22Rv1 (cell line): ENCODE measurements at regions not wholly inside any gene's neighbourhood (a gene's known extent, or its start where the extent isn't known, plus 50 kb on each side); places are given as distances from the start of the nearest gene placed in this dataset.

Experiments
- H3K27ac ChIP-seq: fragments of 450-650 bp; 2 replicates; pipeline ENCODE4 v1.5.1; 2017
- ZFX ChIP-seq: fragments of 450-650 bp; IDR thresholded peaks from 2 replicates; pipeline ENCODE4 v1.6.1; 2017; ENCODE audit warnings: antibody characterized with exemption, borderline replicate concordance
- TF ChIP-seq, protein P1 (sequence below): fragments of 450-650 bp; IDR thresholded peaks from 2 replicates; pipeline ENCODE4 v1.5.1; 2017; ENCODE audit warnings: mild to moderate bottlenecking

DNA sequence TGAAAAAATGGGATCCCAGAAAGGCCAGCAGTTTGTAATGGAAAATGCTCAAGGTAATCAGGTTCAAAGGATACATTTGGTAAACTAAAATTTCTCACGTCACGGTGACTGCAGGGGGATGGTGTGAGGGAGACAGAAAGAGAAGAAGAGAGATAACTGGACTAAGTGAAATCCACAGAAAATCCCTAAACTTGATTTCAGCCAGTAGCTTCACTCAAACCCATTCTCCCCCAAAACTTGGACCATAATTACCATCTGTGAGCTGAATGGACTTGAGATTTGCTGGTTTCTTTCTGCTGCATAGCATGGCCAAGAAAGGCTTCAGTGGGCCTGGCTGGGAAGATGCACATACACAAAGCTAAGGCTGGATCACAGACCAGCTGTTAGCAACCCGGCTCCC is 155.4 kb upstream of the LMO4 start:
- no peak overlapping the region for H3K27ac ChIP-seq
- TF ChIP-seq ZFX: no peak
- TF ChIP-seq, protein P1, sequence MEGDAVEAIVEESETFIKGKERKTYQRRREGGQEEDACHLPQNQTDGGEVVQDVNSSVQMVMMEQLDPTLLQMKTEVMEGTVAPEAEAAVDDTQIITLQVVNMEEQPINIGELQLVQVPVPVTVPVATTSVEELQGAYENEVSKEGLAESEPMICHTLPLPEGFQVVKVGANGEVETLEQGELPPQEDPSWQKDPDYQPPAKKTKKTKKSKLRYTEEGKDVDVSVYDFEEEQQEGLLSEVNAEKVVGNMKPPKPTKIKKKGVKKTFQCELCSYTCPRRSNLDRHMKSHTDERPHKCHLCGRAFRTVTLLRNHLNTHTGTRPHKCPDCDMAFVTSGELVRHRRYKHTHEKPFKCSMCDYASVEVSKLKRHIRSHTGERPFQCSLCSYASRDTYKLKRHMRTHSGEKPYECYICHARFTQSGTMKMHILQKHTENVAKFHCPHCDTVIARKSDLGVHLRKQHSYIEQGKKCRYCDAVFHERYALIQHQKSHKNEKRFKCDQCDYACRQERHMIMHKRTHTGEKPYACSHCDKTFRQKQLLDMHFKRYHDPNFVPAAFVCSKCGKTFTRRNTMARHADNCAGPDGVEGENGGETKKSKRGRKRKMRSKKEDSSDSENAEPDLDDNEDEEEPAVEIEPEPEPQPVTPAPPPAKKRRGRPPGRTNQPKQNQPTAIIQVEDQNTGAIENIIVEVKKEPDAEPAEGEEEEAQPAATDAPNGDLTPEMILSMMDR: no peak

DNA sequence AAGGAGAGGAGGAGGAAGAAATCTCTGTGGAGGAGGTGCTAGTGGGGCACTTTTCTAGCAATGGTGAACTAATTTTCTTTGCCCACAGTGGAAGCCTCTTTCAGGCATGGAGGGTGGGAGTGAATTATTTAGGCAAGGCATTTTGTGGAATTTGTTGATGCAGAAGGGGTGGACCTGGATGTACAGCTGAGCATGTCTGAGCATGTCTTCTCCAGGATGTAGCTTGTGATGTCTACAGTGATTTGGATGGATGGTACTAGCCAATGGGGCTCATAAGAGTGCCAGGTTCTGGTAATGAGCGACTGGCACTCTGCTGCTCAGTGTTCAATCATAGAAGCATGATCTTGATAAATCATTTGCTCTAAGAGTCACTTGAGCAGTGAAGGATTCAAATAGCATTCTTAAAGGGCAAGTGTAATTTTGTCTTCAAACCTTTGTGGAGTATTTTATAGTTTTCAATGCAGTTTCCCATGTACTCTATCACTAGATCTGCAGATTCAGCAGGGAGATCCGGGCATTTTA is 153.9 kb upstream of the LMO4 start:
- no peak overlapping the region for H3K27ac ChIP-seq
- no peak for TF ChIP-seq ZFX
- TF ChIP-seq, protein P1: no peak

DNA sequence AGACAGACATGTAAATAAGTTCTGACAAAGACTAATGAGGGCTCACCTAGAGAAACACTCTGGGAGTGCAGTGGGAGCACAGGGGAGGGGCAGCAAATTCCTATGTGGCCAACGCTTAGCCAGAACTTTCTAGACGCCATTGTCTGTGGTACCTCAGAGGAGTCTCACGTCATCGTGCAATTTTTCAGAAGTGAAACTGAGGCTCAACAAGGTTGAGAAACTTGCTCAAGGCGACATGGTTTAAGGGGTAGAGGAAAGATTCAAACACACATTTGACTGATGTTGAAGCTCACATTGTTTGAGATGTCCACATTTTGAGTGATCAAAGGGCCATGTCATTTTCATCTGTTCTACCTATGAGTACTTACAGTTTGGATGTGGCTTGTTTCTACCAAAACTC is 152.6 kb upstream of the LMO4 start:
- TF ChIP-seq, protein P1: no peak
- TF ChIP-seq ZFX: no peak
- no peak overlapping the region for H3K27ac ChIP-seq

DNA sequence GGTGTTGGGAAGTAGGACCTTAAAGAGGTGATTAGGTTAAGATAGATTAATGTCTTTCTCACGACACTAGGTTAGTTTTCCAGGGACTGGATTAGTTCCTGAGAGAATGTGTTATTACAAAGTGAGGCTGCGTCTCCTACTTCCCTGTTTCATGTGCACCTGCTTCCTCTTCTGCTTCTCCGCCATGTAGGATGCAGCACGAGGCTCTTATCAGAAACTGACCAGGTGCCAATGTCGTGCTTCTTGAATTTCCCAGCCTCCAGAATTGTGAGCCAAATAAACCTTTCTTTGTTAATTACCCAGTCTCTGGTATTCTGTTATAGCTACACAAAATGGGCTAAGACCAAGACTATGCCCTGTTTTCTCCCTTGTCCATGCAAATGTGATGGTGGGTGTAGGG is 152.2 kb upstream of the LMO4 start:
- no peak overlapping the region for H3K27ac ChIP-seq
- no peak for TF ChIP-seq ZFX
- TF ChIP-seq, protein P1: no peak

DNA sequence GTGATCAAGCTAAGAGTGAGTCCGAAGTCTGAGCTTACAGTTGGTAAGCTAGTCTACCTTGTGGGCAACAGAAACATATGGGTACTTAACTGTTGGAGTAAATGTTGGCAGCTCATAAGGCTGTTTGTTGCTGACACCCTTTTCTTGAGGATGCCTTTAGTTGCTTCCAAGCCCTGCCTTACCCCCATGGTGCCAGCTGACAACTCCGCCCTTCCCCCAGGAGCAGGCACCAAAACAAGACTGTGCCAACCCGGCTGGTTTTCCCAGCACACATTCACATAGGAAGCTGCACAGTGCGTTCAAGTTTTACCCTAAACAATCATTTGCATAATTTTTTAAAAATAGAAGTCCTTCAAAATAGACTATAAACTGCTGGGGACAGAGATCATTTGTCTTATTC is 150.2 kb upstream of the LMO4 start:
- no peak overlapping the region for H3K27ac ChIP-seq
- TF ChIP-seq, protein P1: no peak
- TF ChIP-seq ZFX: no peak

DNA sequence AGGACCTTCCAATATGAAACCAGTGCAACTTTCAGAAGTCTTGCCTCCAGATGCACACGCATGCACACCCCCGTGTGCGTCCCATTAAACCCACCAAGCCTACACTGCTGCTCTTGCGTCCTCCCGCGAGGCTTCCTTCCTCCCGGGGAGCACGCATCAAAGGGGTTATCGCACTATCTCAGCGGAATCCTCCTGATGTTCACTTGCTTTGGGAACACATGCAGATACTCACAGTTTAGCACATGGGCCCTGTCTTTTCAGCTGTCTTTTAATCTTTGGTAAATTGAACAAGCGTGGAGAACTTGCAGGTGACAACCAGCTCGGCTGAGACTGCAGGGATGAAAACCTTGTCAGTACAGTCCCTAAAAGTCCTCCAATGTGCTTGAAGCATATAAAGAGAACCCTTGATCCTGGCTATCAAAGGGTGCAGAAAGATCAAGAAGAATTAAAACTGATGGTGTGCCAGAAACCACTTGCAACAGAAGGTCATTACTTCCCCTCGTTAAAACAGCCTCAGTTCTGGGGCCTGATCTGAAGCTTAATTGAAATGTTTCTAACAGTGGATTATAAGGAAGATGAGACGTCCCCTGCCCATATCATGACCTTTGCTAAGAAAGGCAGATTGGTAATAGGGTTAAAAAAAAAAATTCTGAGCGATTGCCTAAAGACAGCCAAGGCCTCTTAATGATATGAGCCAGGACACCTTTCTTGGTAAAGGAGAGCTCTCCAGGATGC is 149.4 kb upstream of the LMO4 start:
- H3K27ac ChIP-seq: no peak overlapping the region
- TF ChIP-seq ZFX: no peak
- TF ChIP-seq, protein P1: no peak

DNA sequence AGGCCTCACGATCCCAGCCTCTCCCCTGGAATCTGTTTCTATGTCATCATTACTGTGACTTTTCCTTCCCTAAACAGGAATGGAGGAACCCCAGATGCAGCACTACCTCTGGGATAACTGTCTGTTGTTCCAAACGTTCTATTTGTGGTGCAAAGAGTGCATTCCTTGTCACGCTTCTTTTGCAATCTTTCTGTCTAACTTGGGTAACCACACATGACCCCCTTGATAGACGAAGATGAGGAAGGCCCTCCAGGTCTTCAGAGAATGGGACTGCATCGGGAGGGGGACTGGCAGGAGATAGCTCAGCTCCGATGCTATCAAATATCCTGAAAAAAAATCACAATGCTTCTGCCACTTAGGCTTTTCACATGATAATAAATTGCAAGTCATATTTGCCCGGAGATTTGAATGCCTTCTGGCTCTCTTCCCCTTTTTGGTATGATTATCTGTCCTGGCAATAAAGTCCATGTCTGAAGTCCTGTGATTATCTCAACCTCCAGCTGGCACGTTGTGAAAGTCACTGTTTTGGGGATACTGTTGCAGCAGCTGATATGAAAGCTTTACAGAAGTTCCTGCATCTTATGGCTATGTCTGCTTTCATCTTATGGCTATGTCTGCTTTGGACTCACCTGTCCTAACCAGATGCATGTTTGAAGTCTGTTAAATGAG is 148.7 kb upstream of the LMO4 start:
- TF ChIP-seq, protein P1: no peak
- no peak for TF ChIP-seq ZFX
- H3K27ac ChIP-seq: no peak overlapping the region
